ENCODE measurements at regions not wholly inside any gene's neighbourhood (a gene's known extent, or its start where the extent isn't known, plus 50 kb on each side); places are given as distances from the start of the nearest gene placed in this dataset.

DNA sequence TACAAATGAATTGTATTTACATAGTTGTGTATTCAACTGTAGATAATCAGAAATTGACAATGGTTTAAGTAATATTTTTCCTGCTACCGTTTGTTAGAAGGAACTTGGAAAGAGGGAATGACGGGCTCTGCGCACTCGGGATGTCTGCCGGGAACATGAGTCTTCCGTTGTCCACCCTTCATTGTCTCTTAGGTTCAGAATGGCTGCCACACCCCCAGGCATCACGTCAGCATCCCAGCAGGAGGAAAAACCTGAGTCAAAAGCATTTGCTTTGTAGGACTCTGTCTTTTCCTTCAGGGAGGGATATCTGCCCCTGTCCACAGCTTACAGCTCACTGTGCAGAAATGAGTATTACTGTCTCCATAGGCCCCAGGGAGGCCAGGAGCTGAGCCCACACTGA lies 331.2 kb downstream of the THBS2 start:
- ChIA-PET CTCF (interaction anchor here (0.7 kb wide), 1 partner anchor 16 kb away, joined by 3 read pairs; no protein-coding TSS in a partner anchor), POLR2A (ENCODE audit: low non-redundant PET) (no interaction called here)
- TF ChIP-seq, protein P1, sequence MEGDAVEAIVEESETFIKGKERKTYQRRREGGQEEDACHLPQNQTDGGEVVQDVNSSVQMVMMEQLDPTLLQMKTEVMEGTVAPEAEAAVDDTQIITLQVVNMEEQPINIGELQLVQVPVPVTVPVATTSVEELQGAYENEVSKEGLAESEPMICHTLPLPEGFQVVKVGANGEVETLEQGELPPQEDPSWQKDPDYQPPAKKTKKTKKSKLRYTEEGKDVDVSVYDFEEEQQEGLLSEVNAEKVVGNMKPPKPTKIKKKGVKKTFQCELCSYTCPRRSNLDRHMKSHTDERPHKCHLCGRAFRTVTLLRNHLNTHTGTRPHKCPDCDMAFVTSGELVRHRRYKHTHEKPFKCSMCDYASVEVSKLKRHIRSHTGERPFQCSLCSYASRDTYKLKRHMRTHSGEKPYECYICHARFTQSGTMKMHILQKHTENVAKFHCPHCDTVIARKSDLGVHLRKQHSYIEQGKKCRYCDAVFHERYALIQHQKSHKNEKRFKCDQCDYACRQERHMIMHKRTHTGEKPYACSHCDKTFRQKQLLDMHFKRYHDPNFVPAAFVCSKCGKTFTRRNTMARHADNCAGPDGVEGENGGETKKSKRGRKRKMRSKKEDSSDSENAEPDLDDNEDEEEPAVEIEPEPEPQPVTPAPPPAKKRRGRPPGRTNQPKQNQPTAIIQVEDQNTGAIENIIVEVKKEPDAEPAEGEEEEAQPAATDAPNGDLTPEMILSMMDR (conservative IDR thresholded peaks at IDR 0.05; ENCODE audit: low read depth): no peak

DNA sequence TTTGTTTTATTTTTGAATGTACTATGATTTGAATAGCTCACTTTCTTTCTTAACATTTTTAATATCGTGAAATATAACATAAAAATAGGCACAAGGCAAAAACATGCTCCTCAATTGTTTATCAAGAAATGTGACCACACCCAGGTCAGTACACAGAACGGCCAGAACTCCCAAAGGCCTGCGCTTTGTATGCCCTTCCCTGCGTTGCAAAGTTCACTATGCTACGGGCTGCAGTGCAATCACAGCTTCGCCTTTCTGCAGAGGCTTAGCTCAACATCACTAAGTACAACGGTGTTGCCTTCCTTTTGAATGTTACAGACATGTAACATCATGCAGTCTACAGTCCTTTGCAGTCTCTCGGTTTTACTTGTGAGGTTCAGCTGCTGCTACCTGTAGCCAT lies 333.4 kb downstream of the THBS2 start:
- TF ChIP-seq, protein P1 (conservative IDR thresholded peaks at IDR 0.05; ENCODE audit: low read depth): no peak
- CTCF ChIA-PET: no interaction called here

More for the DNA sequence above, 331.2 kb downstream of the THBS2 start:
- no peak overlapping the region for H3K27ac ChIP-seq
- no peak for DNase-seq (ENCODE audit: low spot score)

DNA sequence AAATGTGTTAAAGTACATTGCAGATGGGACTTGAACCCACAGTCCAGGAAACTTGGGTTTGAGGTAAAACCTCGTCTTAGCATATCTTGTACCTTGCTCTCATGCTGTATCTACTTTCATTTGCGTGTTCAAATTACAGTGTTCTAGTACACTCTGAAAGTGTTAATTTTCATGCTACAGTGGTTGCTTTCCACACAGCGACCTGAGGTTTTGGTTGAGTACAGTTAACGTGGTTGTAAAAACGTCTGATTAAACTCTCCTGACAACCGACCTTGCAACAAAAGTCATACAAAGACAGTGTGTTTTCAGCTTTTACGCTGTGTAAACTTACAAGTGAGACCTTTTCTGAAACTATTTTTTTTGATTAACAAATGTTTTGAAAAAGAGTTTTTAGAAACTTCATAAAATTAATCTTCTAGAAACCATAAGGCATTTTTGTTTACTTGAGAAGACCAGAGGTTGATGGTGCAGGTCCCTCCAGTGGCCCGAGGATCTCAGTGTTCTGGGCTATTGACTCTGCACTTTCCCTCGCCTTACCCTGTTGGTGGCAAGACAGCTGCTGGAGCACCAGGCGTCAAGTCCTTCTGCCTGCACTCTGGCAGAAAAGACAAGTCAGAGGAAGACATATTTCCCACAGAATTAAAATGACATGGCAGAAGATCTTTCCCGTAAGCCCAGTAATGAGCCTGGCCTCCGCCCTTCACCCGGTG lies 334.0 kb downstream of the THBS2 start:
- ChIA-PET POLR2A (ENCODE audit: low non-redundant PET) (no interaction called here), CTCF (no interaction called here)
- H3K27ac ChIP-seq: no peak overlapping the region
- no peak for DNase-seq (ENCODE audit: low spot score)
- TF ChIP-seq, protein P1 (conservative IDR thresholded peaks at IDR 0.05; ENCODE audit: low read depth): no peak

More for the DNA sequence above, 333.4 kb downstream of the THBS2 start:
- no peak for DNase-seq (ENCODE audit: low spot score)
- POLR2A ChIA-PET (ENCODE audit: low non-redundant PET): no interaction called here
- no peak overlapping the region for H3K27ac ChIP-seq

DNA sequence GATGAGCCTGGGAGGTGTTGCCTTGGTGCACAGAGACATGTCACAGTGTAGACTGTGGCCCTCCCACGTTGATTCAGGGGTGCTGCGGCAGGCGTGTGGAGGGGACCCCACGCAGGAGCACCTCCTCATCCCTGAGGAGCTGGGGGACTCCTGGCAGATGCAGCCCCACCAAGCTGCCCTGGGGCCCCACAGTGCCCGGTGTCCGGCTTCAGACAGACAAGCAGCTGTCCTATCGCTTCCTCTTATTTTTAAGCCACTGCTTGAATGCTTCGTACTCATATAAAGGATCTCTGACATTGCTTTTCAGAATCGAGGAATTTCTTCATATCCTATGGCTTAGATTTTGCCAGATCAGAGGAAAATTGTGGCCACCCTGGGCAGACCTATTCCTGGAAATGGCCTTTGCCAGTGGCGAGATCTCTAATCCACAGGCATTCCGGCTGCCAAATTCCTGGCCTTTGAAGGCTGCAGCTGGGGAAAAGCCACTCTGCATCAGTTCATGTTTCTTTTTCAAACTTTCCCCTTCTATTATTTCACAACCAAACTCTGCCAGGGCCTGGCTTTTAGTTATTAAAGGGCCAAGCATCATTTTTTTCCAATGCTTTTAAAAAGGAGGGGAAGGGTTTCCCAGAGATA lies 337.0 kb downstream of the THBS2 start:
- TF ChIP-seq, protein P1 (conservative IDR thresholded peaks at IDR 0.05; ENCODE audit: low read depth): no peak
- ChIA-PET POLR2A (ENCODE audit: low non-redundant PET) (no interaction called here), CTCF (no interaction called here)
- no peak for DNase-seq (ENCODE audit: low spot score)
- no peak overlapping the region for H3K27ac ChIP-seq

DNA sequence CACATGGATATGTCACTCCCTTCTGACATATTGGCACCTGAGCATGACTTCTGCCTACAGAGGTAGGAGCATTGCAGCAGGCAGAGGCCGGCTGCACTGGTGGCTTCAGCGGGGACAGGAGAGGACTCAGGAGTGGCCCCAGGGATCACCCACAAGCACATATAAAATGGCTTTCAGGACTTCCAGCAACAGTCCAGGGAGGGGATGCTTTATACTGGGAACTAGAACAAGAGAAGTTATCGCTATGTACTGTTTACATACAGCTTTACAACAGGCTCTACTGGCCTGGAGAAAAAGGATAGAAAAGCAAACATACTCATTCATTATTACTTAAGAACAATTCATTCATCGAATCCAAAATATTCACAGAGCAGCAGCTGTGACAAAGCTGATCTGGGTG lies 337.8 kb downstream of the THBS2 start:
- CTCF ChIA-PET: no interaction called here
- TF ChIP-seq, protein P1 (conservative IDR thresholded peaks at IDR 0.05; ENCODE audit: low read depth): no peak
- DNase-seq (ENCODE audit: low spot score): no peak
- H3K27ac ChIP-seq: no peak overlapping the region
- POLR2A ChIA-PET (ENCODE audit: low non-redundant PET): no interaction called here

DNA sequence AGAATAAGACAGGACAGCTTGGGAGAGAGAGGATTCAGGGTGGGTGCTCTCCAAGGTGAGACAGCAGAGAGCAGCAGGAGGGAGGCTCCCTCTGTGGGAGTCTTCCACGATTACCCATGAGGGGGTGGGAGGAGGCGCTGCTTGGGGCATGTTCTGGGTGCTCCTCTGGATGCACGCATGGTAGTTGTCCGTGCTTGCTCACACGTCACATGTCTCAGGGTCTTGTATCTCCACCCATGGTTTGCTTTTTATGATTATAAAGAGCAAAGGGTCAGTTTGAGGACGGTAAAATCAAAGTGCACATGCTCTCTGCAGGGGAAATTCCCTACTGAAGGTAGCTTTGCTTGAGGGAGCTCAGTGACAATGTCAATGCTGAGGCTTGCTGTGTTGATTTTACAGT lies 338.4 kb downstream of the THBS2 start:
- ChIA-PET POLR2A (ENCODE audit: low non-redundant PET) (no interaction called here), CTCF (no interaction called here)
- TF ChIP-seq, protein P1 (conservative IDR thresholded peaks at IDR 0.05; ENCODE audit: low read depth): no peak
- no peak for DNase-seq (ENCODE audit: low spot score)
- no peak overlapping the region for H3K27ac ChIP-seq
